GOT3 (cell line): ENCODE measurements at regions not wholly inside any gene's neighbourhood (a gene's known extent, or its start where the extent isn't known, plus 50 kb on each side); places are given as distances from the start of the nearest gene placed in this dataset.

Experiments
- DNase-seq: peaks from one replicate; lab custom pipeline; 2025; ENCODE audit warnings: mixed read lengths; lab: John Stamatoyannopoulos, UW

DNA sequence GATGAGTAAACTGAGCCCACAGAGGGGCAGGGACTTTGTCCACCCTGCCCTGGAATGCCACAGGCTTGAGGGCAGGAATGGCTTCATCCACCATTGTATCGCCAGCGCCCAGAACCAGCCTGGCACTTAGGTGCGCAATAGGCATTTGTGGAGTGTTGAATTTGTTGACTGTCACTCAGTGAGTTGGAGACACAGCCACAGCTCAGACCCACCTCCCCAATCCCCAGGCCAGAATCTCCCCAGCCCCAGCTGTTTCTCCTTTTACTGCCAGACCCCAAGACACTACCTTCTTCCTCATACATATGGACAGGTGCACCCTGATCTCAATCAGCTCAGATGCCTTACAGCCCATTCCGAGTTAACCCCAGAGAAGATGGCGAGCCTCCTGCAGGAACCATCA is 674.5 kb downstream of the MATN1 start:
- no peak for DNase-seq

DNA sequence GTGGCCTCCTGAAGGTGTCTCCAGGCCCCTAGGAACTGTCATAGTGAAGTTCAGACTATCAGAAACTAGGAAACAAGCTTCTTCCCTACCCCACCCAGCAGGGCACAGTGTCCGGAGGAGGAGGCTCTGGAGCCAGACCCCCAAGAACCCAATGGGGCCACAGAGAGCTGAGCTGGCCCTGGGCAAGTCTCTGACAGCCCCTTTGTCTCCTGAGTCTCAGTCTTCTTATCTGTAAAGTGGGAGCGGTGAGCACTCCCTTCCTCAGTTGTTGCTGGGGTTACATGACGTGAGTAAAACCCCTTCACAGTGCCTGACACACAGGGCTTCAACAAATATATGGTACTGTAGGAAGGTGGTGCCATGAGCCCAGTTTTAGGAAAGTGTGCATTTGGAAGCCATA is 675.8 kb downstream of the MATN1 start:
- DNase-seq, result no peak

DNA sequence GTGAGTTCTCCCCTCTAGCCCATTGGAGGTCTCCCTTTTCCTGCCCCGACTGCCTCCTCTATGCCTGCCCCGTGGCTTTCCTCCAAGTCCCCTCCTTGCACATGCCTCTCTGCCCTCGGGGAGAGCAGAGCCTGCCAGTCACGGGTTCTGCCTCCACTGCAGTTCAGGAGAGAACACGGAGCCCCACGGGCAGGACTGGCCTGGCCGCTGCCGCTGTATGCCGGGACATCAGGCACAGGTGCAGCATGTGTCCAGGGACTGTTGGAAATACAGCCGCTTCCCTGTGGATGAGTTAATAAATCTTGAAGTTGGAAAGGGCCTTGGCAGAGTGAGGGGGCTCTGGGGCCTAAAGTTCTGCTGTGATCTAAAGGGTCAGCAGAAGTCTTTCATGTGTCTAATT is 676.6 kb downstream of the MATN1 start:
- DNase-seq, result no peak

DNA sequence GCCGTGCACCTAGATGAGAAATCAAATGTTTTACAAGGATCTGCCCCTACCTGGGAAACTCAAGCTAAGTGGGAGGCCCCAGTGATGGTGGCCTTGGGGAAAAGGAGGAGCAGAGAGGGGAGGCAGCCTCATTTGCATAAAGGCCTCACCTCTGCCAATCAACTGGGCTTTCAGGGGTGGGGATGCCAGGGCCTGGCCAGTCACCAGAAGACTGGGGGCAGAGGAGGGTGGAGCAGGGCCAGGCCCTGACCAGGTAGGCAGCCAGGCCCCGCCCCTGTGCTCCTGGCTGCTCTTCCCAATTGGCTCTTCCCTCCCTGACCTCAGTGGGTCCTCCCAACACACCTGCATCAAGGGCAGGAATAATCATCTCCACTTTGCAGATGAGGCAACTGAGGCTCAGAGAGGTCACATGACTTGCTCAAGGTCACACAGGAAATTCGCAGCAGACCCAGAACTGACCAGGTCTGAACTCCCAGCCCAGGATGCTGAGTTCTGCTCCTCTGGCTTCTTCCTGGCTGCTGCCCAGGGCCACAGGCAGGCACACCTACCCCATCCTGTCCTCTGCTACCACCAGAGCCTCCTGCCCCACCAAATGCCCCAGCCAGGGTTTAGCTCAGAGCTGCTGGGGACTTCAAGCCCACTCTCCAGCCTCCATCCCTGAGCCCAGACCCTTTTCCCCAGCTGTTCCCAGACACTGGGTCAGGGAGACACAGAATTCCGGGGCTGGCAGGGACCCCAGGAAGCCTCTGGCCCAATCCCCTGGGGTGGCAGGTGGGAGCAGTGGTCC is 677.9 kb downstream of the MATN1 start:
- no peak for DNase-seq

DNA sequence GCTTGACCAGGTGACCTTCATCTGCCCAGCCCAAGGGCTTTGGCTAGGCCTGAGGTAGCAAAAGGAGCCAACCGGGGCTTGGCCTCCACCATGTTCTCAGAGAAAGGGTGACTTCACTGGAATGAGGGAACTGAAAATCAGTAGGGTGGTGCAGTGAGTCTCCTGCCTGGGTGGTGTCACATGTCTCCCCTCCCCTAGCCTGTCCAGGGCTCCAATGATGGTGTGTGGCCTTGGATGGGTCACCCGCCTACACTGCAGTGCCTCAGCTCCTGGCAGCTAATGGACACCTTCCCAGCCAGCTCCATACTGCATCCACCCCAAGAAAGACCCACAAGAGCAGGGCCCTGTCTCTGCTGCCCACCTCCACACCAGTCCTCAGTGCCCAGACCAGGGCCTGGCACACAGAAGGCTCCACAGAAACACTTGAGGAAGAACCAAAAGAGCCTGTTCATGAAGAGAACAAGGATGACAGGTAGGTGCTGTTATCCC is 678.7 kb downstream of the MATN1 start:
- no peak for DNase-seq

DNA sequence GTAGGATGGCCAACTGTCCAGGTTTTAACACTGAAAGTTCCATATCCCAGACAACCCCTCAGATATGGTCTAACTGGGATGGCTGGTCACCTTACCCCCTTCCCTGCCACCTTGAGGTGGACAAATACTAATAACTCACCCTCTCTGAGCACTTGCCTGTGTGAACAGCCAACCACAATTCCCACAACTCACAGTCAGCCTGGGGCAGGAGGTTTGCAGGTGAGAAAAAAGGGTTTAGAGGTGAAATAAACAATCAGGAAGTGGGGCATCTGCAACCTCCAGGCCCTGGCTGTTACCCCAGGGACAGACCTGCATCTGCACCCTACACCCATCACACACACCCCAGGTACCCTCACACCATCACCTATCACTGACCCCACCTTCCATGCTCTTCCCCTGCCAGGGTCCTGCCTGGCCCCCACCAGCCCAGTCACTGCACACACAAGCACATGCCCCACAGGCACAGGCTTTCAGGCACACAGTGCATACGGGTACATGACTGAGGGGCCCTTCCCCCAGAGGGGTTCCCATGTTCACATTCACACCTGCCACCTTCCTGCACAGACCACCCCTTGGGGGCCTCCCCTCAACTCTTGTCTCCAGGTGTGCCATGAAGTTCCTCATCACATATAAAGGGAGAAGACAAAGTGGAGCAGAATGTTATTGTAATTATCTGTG is 679.5 kb downstream of the MATN1 start:
- DNase-seq, result no peak

DNA sequence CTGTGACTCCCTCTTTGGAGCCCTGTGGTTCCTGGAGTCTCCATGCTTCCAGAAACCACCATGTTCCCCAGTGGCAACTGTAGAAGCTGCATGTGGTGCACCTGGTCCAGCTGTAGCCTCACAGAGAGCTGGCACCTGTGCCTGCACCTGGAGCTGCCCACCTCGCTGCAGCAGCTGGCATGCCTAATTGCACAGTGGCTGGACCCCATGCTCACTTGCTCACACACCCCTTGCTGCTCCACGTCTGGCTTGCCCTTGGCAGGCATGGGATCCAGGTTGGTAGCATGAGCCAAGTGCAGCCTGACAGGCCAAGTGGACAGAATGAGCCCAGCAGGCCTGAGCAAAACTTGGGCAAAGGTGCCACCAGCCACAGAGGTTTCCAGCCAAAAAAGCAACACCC is 680.1 kb downstream of the MATN1 start:
- DNase-seq, result no peak

DNA sequence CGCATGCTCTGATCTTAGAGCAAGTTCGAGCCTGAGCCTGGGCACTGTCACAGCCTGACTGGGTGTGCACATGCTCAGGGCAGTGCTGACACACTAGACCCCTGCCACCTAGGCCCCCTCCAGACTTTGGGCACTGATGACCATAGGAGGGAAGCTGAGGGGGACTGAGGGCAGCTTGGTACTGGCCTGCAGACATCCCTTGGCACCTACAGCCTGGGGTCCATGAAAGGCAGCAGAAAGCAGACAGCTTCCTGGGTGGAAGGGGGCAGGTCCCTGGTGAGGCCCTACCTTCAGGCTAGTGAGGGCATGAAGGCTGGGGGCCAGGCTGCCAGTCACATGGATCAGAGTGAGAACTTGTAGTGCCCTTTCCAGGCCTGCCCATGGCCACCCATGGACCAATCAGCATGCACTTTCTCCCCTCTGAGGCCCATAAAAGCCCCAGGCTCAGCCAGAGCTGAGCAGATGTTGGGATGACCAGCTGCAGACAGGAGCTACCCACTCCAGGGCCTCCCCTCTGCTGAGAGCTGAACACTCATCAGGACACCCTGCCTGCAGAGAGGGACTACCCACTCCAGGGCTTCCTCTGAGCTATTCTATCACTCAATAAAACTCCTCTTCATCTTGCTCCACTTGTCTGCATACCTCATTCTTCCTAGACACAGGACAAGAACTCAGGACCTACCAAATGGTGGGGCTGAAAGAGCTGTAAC is 680.8 kb downstream of the MATN1 start:
- no peak for DNase-seq

DNA sequence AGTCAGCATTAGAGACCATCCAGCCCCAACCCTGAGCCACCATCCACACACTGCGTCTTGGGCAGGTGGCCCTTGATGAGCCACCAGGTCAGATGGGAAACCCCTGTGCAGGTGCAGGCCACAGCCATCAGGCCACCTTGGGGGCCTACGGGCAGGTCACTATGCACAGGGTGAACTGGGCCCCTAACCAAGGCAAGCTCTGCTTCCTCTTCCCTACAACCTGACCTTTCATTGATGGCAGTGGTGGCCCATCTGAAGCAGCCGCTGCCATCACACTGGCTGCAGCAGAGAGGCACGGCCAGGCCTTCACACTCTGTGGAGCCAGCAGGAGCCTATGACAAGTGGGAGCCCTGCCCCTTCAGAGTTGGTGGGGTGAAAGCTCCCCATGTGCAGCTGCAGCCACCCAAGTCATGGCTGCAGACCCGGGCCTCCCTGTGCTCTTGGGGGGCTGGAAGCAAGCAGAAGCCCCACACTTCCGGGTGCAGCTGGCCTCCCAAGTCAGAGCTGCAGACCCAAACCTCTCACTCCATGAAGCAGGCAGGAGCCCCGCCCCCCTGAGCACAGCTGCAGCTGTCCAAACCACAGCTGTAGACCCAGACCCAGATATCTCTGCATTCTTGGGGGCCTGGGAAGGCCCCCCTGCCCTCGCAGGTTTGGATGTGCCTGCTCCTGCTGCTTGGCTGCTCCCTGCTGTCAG is 681.5 kb downstream of the MATN1 start:
- no peak for DNase-seq

DNA sequence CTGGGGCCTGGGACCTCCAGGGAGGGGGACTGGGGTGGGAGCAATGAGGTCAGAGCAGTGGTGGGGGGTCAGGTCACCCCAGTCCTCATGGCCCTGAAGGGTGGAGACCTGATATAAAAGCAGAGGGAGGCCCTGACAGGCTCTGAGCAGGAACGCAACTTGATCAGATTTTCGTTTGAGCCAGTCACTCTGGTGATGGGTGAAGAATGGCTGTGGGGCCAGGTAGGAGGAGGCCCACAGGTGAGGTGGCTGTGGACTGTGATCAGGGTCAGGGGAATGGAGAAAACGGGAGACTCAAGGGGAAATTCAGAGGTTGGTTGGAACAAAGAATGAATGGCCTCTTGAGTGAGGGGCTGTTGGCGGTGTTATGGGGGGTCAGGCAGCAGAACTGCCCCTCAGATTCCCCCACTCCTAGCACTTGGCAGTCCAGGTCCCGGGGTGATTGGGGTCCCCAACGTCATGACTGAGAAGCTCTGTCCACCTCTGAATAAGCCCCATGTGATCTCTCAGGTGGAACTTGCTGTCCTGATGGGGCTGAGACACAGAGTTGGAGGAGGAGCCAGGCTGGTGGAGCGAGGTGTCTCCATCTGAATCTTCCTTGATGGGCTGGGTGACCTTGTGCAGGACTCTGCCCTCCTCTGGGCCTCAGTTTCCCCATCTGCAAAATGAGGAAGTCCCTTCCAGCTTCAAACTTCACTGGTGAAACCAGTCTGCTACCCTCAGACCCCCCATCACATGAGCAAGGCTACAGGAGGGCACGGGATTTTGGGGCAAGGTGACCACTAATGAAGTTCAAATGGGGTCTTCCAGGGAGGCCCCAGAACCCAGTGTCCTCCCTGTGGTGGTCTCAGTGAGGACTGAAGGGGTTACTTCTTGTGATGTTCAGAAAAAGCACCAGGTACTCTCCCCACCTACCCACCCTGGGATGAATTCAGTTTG is 683.0 kb downstream of the MATN1 start:
- DNase-seq, result no peak

DNA sequence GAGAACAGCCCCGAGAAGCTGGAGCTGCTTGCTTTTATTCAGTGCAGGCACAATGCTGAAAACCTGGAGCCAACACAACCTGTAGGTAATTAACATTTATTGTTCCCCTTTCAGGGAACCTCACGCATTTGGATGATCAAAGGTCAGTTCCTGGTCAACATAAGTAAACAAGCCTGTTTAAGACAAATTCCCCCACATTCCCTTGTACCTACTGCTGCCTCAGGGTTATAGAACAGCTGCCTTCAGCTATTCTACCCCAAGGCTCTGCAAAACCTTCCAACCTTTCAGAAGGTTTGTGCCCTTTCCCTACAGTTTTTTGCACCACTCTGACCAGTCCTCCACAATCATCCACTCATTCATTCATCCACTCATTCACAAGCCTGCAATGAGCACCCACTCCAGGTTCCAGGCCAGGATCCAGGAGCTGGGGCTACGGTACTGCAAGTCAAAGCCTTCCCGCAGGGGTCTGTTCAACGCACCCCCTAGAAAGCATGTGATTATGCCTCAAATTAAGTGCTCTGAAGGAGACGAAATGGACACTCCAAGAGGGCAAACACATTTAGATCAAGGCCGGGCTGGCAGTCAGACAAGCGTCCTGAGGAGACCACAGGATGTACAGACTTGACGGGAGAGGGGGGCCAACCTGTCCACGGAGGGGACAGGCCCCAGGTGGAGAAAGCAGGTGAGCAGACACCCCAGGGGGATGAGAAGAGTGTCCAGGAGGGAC is 683.9 kb downstream of the MATN1 start:
- no peak for DNase-seq

DNA sequence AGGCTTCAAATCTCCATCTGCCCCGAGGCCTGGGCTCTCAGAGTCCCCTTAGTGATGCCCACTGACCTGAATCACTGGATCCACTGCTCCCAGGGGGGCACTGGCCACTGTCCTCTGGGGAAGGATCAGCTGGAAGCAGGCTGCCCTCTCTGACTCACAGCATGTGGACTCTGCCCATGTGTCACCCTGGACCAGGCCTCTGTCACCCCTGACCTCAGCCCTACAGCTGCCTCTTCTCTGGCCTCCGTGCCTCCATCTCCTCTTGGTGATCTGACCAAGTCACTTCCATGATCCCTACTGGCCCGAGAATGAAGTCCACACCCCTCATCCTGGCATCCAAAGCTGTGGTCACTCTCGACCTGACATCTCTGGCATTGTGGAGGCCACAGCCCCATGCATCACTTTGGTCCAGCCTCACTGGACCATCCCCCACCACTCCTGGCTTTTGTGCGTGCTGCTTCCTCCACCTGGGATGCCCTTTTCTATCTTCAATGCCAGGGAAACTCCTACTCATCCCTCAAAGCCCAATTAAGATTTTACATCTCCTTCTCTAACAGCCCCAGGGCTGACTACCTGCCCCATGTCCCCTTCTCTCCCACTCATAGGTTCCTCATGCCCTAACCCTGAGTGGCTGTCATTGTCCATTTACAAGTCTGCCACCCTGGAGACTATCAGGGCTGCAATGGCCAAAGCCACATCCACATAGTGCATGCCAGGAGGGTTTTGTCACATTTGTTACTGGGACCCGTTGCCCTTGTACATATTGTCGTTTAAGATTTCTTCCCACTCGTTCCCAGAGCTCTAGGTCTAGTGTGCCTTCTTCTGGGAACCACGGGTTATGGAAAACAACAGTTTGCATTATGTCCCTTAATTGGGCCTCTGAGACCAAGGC is 685.0 kb downstream of the MATN1 start:
- no peak for DNase-seq

DNA sequence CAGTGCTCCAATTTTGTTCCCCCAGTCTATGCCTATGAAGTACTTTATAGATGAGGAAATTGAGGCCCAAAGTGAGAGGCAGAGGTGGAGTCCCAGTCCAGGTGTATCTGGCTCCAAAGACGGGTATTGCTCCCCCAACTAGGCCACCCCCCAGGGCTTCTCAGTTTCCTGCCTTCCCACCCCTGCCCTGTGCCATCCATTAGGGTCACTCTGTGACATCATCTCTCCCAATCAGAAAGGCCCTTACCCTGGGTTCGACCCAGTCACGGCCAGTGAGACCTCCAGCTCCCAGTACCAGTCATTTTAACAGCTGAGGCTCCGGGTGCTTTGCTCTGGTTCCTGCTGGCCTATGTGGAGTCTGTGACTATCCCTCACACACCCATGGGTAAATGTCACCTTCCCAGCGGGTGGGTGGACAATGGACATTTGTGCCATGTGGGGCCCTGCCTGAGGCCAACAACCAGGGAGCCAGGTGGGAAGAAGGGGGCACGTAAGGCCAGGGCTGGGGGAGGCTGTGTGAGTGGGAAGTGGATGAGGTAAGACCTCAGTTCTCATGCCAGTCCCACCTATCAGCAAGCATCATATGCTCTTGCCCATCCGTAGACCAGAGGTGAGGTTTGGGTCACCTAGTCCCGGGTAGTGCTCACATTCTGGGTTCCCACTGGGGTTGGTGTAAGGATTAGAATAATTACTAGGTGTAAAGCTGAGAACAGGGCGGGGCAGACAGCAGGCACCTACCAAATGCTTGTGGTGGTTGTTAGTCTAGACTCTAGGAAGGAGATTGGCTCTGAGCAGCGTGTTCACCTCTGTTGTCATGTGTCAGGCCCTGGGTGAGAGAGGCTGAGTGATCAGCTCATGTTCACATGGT is 685.9 kb downstream of the MATN1 start:
- no peak for DNase-seq

DNA sequence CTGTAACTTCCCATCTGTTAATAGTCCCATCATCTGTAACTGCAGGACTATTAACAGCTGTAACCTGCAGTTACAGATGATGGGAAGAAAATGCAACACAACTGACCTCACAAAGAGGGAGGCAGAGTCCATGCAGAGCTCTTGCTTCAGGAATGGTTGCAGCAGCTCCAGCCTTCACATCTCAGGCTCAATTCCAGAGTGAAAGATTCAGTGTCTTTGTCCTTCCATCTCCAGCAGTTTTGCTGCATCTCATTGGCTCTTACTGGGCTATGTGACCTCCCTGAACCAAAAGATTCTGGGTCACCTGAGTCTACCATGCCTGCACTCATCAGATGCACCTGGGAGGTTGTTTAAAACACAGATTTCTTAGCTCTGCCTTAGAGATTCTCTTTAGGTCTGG is 686.7 kb downstream of the MATN1 start:
- no peak for DNase-seq

DNA sequence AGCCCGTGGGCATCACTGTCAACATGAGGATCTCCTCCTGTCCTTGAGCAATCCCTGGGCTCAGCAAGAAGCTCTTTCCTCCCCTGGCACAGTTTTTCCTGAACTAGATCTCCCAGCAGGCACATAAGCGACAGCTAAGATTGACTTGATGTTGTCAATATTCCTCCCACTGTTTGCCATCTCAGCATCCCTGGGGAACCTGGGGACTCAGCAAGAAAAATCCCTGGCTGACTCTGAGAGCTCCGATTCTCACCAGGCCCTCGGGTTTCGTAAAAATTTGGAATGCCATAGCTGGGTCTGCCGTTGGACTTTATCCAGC is 687.2 kb downstream of the MATN1 start:
- no peak for DNase-seq

DNA sequence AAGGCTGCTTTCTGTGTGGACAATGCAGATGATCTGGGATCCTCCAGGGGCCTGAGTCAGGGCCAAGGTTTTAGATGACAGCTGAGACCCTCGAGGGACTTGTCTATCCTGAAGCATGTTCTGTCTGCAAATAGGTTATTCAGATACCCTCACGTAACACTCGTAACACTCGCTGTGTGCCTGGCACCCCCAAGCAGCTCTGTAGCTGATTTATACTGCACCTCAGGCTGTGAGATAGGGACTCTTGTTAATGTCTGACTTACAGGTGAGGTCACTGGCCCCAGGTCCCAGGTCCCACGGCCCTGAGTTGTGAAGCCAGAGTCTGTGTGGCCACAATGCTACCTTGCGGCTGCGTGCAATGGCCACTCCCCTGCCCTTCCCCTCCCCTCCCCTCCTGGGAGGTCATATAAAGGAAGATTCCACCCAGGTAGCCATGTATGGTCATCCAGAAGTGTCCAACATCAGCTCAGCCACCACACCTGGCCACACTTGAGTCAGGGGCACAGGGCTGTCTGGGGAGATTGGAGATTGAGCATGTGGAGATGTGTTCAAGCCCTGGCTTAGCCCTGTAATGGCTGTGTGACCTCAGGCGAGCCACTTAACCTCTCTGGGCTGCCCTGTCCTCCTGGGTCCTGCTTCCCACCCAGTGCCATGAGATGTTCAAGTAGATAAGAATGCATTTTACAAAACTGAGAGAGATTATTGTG is 687.7 kb downstream of the MATN1 start:
- DNase-seq, result no peak

DNA sequence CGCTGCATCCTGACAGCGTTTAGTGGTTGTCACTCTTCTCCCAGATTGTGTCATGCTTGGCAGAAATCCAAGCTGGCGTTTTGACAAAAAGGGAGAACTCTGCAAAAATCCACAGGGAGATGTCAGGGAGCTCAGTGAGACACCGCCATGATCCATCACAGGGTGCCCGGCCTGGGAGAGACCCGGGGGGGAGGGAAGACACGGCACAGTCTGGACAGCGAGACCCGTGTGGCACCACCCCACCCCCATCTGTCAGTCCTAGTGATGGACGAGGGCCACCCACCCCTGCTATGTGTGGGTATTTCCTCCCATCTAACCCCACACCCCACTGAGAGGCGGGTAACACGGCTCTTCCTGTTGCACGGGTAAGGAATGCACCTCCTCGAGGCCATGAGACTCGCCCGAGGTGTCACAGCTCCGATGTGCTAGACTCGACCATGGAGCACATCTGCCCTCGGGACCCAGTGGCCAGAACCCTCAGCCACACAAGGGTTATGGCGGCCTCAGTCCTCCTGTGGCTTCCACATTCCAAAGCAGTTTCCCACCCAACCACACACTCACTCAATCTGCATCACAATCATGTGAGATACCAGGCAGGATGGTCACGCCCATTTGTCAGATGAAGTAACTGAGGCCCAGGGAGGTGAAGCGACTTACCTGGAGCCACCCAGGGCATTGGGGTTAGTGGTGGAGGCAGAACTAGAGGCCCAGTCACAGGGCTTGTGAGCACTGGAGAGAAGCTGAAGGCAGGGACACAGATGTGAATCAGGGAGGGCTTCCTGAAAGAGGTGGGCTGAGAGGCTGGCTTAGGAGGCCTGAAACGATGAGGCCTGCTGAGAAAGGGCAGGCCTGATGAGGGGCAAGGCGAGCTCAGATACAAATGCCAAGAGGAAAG is 688.5 kb downstream of the MATN1 start:
- DNase-seq, result no peak
